Stomach smooth muscle (tissue), 2 donors: ENCODE measurements at regions not wholly inside any gene's neighbourhood (a gene's known extent, or its start where the extent isn't known, plus 50 kb on each side); places are given as distances from the start of the nearest gene placed in this dataset.

Experiments
- H3K27ac ChIP-seq: one replicate; pipeline ENCODE4 v1.7.0; 2013; ENCODE audit warnings: mild to moderate bottlenecking, low read length, inconsistent platforms
- H3K27me3 ChIP-seq, 2 donors: one replicate each; pipeline ENCODE4 v1.7.0; 2013; ENCODE audit warnings: low read length in 2 of 2; ENCODE audit not compliant: insufficient read depth in 2 of 2, control insufficient read depth in 1 of 2
- H3K36me3 ChIP-seq, 2 donors: one replicate each; pipeline ENCODE4 v1.7.0; 2013; ENCODE audit warnings: low read length in 2 of 2; ENCODE audit not compliant: control insufficient read depth in 2 of 2, insufficient read depth in 2 of 2
- H3K4me1 ChIP-seq: one replicate; pipeline ENCODE4 v1.7.0; 2013; ENCODE audit warnings: low read length; ENCODE audit not compliant: control insufficient read depth, insufficient read depth
- H3K4me3 ChIP-seq, 2 donors: one replicate each; pipeline ENCODE4 v1.7.0; 2013; ENCODE audit warnings: low read length in 2 of 2
- H3K9ac ChIP-seq, 2 donors: one replicate each; pipeline ENCODE4 v1.7.0; 2013; ENCODE audit warnings: low read length in 2 of 2, mild to moderate bottlenecking in 1 of 2
- H3K9me3 ChIP-seq, 2 donors: one replicate each; pipeline ENCODE4 v1.7.0; 2013; ENCODE audit warnings: low read length in 2 of 2; ENCODE audit not compliant: control insufficient read depth in 2 of 2
- donor health status: healthy.
- donor health status: Pancreatic carcinoma.

- Histone ChIP-seq H3K4me3 (no peak overlapping the region), H3K36me3 (no peaks in the 10 kb centered on the region), H3K9ac (no peak overlapping the region), H3K27me3 (peaks cover 10 to 18% of the 10 kb centered on the region in 2 donors), H3K27ac (no peak overlapping the region), H3K9me3 (peaks cover 0 to 4% of the 10 kb centered on the region in 2 donors), H3K4me1 (no peaks in the 10 kb centered on the region)
These were observed 131.6 kb downstream of the SOX1 start for GRCh38 chr13:112198396-112199010.

- Histone ChIP-seq H3K4me1 (peaks cover 3% of the 10 kb centered on the region), H3K27me3 (peaks cover 21 to 34% of the 10 kb centered on the region in 2 donors), H3K36me3 (no peaks in the 10 kb centered on the region), H3K9me3 (no peaks in the 10 kb centered on the region), H3K4me3 (no peak overlapping the region), H3K9ac (no peak overlapping the region), H3K27ac (no peak overlapping the region)
These were observed 133.3 kb downstream of the SOX1 start for GRCh38 chr13:112200200-112200599.

GRCh38 chr13:112202266-112202665, 135.3 kb downstream of the SOX1 start:
- Histone ChIP-seq H3K4me3 (no peak overlapping the region), H3K36me3 (no peaks in the 10 kb centered on the region), H3K4me1 (peaks cover 3% of the 10 kb centered on the region), H3K27ac (no peak overlapping the region), H3K27me3 (peaks cover 30 to 39% of the 10 kb centered on the region in 2 donors), H3K9ac (no peak overlapping the region), H3K9me3 (no peaks in the 10 kb centered on the region)

GRCh38 chr13:112202966-112203365, 136.0 kb downstream of the SOX1 start:
- Histone ChIP-seq H3K4me1 (peaks cover 3% of the 10 kb centered on the region), H3K9ac (no peak overlapping the region), H3K27ac (no peak overlapping the region), H3K36me3 (no peaks in the 10 kb centered on the region), H3K9me3 (no peaks in the 10 kb centered on the region), H3K27me3 (peaks cover 37% of the 10 kb centered on the region in 2 donors), H3K4me3 (no peak overlapping the region)

- H3K36me3 ChIP-seq = no peaks in the 10 kb centered on the region
- H3K27me3 ChIP-seq = peaks cover 36 to 38% of the 10 kb centered on the region in 2 donors
- peaks cover 3% of the 10 kb centered on the region for H3K4me1 ChIP-seq
- no peak overlapping the region for H3K9ac ChIP-seq
- H3K4me3 ChIP-seq = no peak overlapping the region
- H3K9me3 ChIP-seq = no peaks in the 10 kb centered on the region
- H3K27ac ChIP-seq = no peak overlapping the region
These were observed 136.7 kb downstream of the SOX1 start for GRCh38 chr13:112203614-112204013.

- Histone ChIP-seq H3K9me3 (no peaks in the 10 kb centered on the region), H3K4me1 (peaks cover 3% of the 10 kb centered on the region), H3K27me3 (peaks cover 36 to 38% of the 10 kb centered on the region in 2 donors), H3K4me3 (peak overlapping the region in 1 of 2 donors; percentile 22), H3K27ac (no peak overlapping the region), H3K36me3 (no peaks in the 10 kb centered on the region), H3K9ac (no peak overlapping the region)
These were observed 137.7 kb downstream of the SOX1 start for GRCh38 chr13:112204346-112205327.

- Histone ChIP-seq H3K36me3 (no peaks in the 10 kb centered on the region), H3K27me3 (peaks cover 36 to 38% of the 10 kb centered on the region in 2 donors), H3K4me3 (no peak overlapping the region), H3K4me1 (peaks cover 3% of the 10 kb centered on the region), H3K9ac (no peak overlapping the region), H3K9me3 (no peaks in the 10 kb centered on the region), H3K27ac (no peak overlapping the region)
These were observed 139.0 kb downstream of the SOX1 start for GRCh38 chr13:112205990-112206389.

GRCh38 chr13:112207129-112207528, 140.2 kb downstream of the SOX1 start:
- peaks cover 30% of the 10 kb centered on the region in 2 donors for H3K27me3 ChIP-seq
- no peaks in the 10 kb centered on the region for H3K36me3 ChIP-seq
- H3K27ac ChIP-seq = no peak overlapping the region
- H3K4me3 ChIP-seq = no peak overlapping the region
- H3K9ac ChIP-seq = no peak overlapping the region
- H3K9me3 ChIP-seq = no peaks in the 10 kb centered on the region
- H3K4me1 ChIP-seq = peaks cover 3% of the 10 kb centered on the region

- peaks cover 29 to 30% of the 10 kb centered on the region in 2 donors for H3K27me3 ChIP-seq
- H3K36me3 ChIP-seq = no peaks in the 10 kb centered on the region
These were observed 141.7 kb downstream of the SOX1 start for GRCh38 chr13:112208656-112209055.

GRCh38 chr13:112209266-112209665, 142.3 kb downstream of the SOX1 start:
- Histone ChIP-seq H3K36me3 (no peaks in the 10 kb centered on the region), H3K27me3 (peaks cover 24 to 28% of the 10 kb centered on the region in 2 donors), H3K4me1 (peaks cover 3% of the 10 kb centered on the region)

More at GRCh38 chr13:112208656-112209055, 141.7 kb downstream of the SOX1 start:
- Histone ChIP-seq H3K4me1 (peaks cover 3% of the 10 kb centered on the region), H3K9ac (no peak overlapping the region), H3K27ac (no peak overlapping the region), H3K9me3 (no peaks in the 10 kb centered on the region), H3K4me3 (no peak overlapping the region)

More at GRCh38 chr13:112209266-112209665, 142.3 kb downstream of the SOX1 start:
- no peaks in the 10 kb centered on the region for H3K9me3 ChIP-seq
- H3K4me3 ChIP-seq = no peak overlapping the region
- H3K9ac ChIP-seq = no peak overlapping the region
- no peak overlapping the region for H3K27ac ChIP-seq
